ENCODE measurements at regions not wholly inside any gene's neighbourhood (a gene's known extent, or its start where the extent isn't known, plus 50 kb on each side); places are given as distances from the start of the nearest gene placed in this dataset.

GRCh38 chr12:34295366-34296142 is 273.3 kb downstream of the ALG10 start:
- TF ChIP-seq ZSCAN5A (CRISPR knock-in tag; IDR thresholded peaks at IDR 0.05; ENCODE audit: borderline replicate concordance): no peak
- no peak for TF ChIP-seq ZBTB43 (CRISPR knock-in tag; conservative IDR thresholded peaks at IDR 0.05)
- no peak for TF ChIP-seq FOXA1 (IDR thresholded peaks at IDR 0.05)
- no peak for TF ChIP-seq FOXA1 (CRISPR knock-in tag; IDR thresholded peaks at IDR 0.05)
- TF ChIP-seq SALL1 (CRISPR knock-in tag; IDR thresholded peaks at IDR 0.05): no peak
- no peak for TF ChIP-seq PAF1 (CRISPR knock-in tag; IDR thresholded peaks at IDR 0.05)

All from HepG2 (cell line).